Gastroesophageal sphincter (tissue), 3 donors: ENCODE measurements at regions not wholly inside any gene's neighbourhood (a gene's known extent, or its start where the extent isn't known, plus 50 kb on each side); places are given as distances from the start of the nearest gene placed in this dataset.

Source experiments
- EP300 ChIP-seq: sonication (generic); formaldehyde crosslinking; IDR thresholded peaks from one replicate; pipeline ENCODE4 v1.6.1; 2017; ENCODE audit warnings: antibody characterized with exemption, mild to moderate bottlenecking
- POLR2A ChIP-seq, 2 donors: fragments of 450-650 bp; IDR thresholded peaks; one replicate each; pipeline ENCODE4 v1.6.1; 2017; ENCODE audit warnings: antibody characterized with exemption in 2 of 2, mild to moderate bottlenecking in 2 of 2, moderate library complexity in 1 of 2
- POLR2AphosphoS5 ChIP-seq: sonication (generic); formaldehyde crosslinking; IDR thresholded peaks from one replicate; pipeline ENCODE4 v1.6.1; 2017; ENCODE audit warnings: antibody characterized with exemption
- TF ChIP-seq, protein P1 (sequence below), 4 experiments: fragments of 200-600 bp in 2 of 4; fragments of 450-650 bp in 2 of 4; sonication (generic) in 1 of 4; IDR thresholded peaks; one replicate each; pipeline ENCODE4 v1.5.1; 2017 to 2019; ENCODE audit warnings: antibody characterized with exemption in 4 of 4, mild to moderate bottlenecking in 2 of 4, moderate library complexity in 2 of 4

DNA sequence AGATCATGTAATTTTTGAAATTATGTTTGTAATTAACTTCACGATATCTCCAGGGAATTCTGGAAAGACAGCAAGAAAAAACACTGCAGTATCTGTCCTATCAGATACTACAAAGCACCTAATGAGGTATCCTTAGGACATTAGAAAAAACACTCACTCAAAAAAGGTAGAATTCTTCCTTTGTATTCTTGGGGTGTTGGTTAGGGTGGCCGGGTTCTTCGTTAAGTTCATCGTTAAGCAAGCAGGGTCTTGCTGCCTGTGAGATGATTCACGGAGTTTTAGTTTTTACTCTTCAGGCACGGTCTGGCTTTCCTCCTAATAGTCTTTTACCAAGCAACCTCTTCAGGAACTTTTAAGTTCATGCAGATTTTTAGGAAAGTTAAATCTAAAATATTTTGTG, 91.4 kb upstream of the IRX4 start:
- TF ChIP-seq, protein P1, sequence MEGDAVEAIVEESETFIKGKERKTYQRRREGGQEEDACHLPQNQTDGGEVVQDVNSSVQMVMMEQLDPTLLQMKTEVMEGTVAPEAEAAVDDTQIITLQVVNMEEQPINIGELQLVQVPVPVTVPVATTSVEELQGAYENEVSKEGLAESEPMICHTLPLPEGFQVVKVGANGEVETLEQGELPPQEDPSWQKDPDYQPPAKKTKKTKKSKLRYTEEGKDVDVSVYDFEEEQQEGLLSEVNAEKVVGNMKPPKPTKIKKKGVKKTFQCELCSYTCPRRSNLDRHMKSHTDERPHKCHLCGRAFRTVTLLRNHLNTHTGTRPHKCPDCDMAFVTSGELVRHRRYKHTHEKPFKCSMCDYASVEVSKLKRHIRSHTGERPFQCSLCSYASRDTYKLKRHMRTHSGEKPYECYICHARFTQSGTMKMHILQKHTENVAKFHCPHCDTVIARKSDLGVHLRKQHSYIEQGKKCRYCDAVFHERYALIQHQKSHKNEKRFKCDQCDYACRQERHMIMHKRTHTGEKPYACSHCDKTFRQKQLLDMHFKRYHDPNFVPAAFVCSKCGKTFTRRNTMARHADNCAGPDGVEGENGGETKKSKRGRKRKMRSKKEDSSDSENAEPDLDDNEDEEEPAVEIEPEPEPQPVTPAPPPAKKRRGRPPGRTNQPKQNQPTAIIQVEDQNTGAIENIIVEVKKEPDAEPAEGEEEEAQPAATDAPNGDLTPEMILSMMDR (IDR thresholded peaks at IDR 0.05): no peak
- TF ChIP-seq POLR2AphosphoS5: no peak
- TF ChIP-seq POLR2A (IDR thresholded peaks at IDR 0.05): no peak
- no peak for TF ChIP-seq EP300
